PC-3 (cell line): ENCODE measurements at regions not wholly inside any gene's neighbourhood (a gene's known extent, or its start where the extent isn't known, plus 50 kb on each side); places are given as distances from the start of the nearest gene placed in this dataset.

Source experiments
- CTCF ChIP-seq: fragments of 300-600 bp; sonication (generic); conservative IDR thresholded peaks from 2 replicates; pipeline ENCODE4 v1.5.1; 2017; ENCODE audit warnings: antibody characterized with exemption, low read depth, mild to moderate bottlenecking, low read length
- EZH2 ChIP-seq: fragments of 300-600 bp; sonication (generic); IDR thresholded peaks from one replicate; pipeline ENCODE4 v1.6.1; 2017; ENCODE audit warnings: antibody characterized with exemption, mild to moderate bottlenecking, low read length; ENCODE audit not compliant: unreplicated experiment
- EZH2phosphoT487 ChIP-seq: fragments of 300-600 bp; sonication (generic); IDR thresholded peaks from 2 replicates; pipeline ENCODE4 v1.6.1; 2018; ENCODE audit warnings: mild to moderate bottlenecking, antibody characterized with exemption, low read length, borderline replicate concordance

GRCh38 chr5:130280528-130281217, 376.4 kb downstream of the CHSY3 start:
- TF ChIP-seq CTCF (no peak), EZH2 (no peak), EZH2phosphoT487 (no peak)
